Stimulated activated naive B cell treated with anti-CD40 and anti-IgM and Interleukin-4, amounts not matched to agents 10 μg/mL and 1 μg/mL and 100 μg/mL, for 72 hours (primary cell): ENCODE measurements at regions not wholly inside any gene's neighbourhood (a gene's known extent, or its start where the extent isn't known, plus 50 kb on each side); places are given as distances from the start of the nearest gene placed in this dataset.

Source experiments
- ATAC-seq, 2 donors: fragments of 150-1000 bp; cut with Tn5 transposase; replicated peaks; 2 replicates each; pipeline ENCODE4 v1.10.0; 2021; ENCODE audit warnings: moderate library complexity in 1 of 2
- DNase-seq: peaks from one replicate; pipeline ENCODE4 v3.0.0; 2021
- H3K27ac Mint-ChIP-seq: one replicate; pipeline ENCODE4 v1.8.0; 2022; ENCODE audit warnings: mild to moderate bottlenecking, mixed read lengths
- H3K27me3 Mint-ChIP-seq, 2 donors: one replicate each; pipeline ENCODE4 v1.8.0; 2022; ENCODE audit warnings: mixed read lengths in 2 of 2
- H3K36me3 Mint-ChIP-seq, 2 donors: one replicate each; pipeline ENCODE4 v1.8.0; 2022; ENCODE audit warnings: mixed read lengths in 2 of 2, mild to moderate bottlenecking in 1 of 2
- H3K4me1 Mint-ChIP-seq, 2 donors: one replicate each; pipeline ENCODE4 v1.8.0; 2022; ENCODE audit warnings: mixed read lengths in 2 of 2, mild to moderate bottlenecking in 1 of 2
- H3K4me3 Mint-ChIP-seq, 2 donors: one replicate each; pipeline ENCODE4 v1.8.0; 2022; ENCODE audit warnings: mild to moderate bottlenecking in 2 of 2, mixed read lengths in 2 of 2, moderate library complexity in 1 of 2
- H3K9me3 Mint-ChIP-seq, 2 donors: one replicate each; pipeline ENCODE4 v1.8.0; 2022; ENCODE audit warnings: mixed read lengths in 2 of 2, mild to moderate bottlenecking in 1 of 2

DNA sequence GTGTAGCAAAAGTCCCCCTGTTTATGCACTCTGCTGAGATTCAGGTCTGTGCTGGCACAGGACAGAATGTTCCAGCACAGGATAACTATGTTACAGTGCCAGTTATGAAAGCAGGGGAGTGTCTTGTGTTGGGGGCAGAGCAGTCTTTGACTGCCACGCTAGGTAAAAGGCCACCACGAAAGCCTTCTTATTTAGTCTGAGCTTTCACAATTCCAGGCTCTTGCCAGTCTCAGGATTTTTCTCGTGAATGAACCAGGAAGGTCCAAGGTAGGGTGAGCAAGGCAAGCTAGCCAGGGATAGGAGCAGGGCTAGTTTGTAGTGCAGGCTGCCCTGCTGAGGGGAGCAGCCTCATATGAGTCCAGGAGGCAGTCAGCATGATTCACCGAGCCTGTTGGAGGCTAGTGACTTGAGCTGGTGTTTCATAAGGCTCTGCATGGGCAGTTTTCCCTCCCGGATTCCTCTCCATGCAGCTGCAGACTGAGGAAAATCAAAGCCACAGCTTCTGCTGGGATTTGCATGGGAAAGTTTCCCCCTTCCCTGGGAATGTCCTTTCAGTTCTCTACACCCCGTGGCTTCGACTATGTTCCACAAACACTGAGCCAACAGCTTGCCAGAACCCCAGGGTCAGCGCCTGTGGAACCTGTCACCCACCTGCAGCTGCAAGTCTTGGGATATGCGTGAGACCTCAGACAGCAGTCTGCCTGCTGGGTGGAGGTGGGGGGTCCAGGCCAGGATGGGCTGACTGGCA, 112.3 kb downstream of the JCAD start:
- DNase-seq (no peak), ATAC-seq (no peak)
- Mint-ChIP-seq H3K9me3 (peaks cover 0 to 3% of the 10 kb centered on the region in 2 donors), H3K27ac (no peak overlapping the region), H3K27me3 (peaks cover 0 to 9% of the 10 kb centered on the region in 2 donors), H3K36me3 (no peaks in the 10 kb centered on the region), H3K4me3 (no peak overlapping the region), H3K4me1 (no peaks in the 10 kb centered on the region)

DNA sequence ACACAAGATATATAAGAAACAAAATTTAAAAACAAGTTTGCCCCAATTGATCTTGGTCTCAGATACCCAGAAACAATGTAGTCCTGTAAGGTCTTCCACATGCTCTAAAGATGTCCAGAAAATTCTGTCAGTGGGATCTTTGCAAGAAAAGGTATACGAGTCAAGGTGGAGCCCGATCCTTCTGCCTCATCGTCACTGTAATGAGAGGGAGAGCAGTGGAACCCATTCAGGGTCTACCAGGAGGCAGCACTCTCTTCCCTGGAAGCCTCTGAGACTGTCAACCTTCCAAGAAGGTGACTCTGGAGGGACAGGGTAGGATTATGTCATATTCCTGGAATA, 112.8 kb downstream of the JCAD start:
- H3K9me3 Mint-ChIP-seq: peaks cover 0 to 3% of the 10 kb centered on the region in 2 donors
- H3K27ac Mint-ChIP-seq: no peak overlapping the region
- H3K36me3 Mint-ChIP-seq: no peaks in the 10 kb centered on the region
- no peak overlapping the region for H3K4me3 Mint-ChIP-seq
- peaks cover 0 to 9% of the 10 kb centered on the region in 2 donors for H3K27me3 Mint-ChIP-seq
- DNase-seq: no peak
- H3K4me1 Mint-ChIP-seq: no peaks in the 10 kb centered on the region
- ATAC-seq: no peak

DNA sequence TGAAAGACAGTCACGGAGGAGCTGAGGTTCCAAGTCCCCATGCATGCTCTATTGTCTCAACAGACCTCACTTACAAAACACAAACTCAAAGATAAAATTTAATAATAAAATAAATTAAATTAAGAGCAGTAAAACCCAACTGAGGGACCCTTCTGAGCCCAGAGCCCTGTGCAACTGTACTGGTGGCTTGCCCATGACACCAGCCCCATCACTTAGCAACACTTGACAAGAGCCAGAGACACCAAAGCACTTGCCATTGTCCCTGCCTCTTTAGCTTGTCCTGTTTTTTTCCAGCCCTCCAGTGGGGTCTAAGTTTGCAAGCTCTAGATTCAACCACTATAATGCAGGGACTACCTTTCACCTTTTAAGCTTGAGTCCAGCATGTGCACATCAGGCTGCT, 117.9 kb downstream of the JCAD start:
- Mint-ChIP-seq H3K4me1 (no peaks in the 10 kb centered on the region), H3K9me3 (peaks cover 0 to 3% of the 10 kb centered on the region in 2 donors), H3K36me3 (no peaks in the 10 kb centered on the region), H3K27ac (no peak overlapping the region), H3K27me3 (peaks cover 6 to 16% of the 10 kb centered on the region in 2 donors), H3K4me3 (no peak overlapping the region)
- ATAC-seq: no peak
- no peak for DNase-seq

DNA sequence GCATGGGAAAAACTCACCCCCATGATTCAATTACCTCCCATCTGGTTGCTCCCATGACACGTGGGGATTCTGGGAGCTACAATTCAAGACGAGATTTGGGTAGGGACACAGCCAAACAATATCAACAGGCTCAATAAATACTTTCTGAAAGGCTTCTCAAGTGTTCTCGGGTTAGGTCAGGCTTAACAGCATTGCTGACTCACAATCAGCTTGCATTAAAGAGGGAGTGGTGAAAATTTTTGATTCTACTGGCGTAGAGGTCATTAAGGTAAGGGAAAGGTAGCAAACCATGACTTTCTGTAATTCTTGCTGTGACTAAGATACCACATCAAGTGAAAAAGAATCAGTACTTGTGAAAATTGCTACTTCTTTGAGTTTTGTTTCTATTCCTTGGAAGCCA, 126.4 kb downstream of the JCAD start:
- Mint-ChIP-seq H3K4me3 (no peak overlapping the region), H3K27me3 (peaks cover 6% of the 10 kb centered on the region in 2 donors)
- no peak for ATAC-seq

DNA sequence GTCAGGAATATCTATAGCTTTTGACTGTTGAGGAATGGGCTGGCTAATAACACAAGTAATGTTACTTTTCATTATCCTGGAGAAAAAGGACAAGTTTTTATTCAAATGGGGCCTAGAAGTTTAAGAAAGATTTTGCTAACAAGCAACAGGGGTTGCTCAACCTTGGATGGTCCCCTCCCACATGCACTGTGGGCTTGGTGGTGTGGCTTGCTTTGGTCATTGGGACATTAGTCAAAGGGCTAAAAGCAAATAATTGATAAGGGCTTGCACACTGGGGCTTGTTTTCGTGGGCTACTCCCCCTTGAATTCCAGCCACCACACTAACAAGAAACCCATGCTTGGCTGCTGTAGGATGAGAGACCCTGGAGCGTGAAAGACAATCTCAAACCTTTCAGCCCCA, 127.6 kb downstream of the JCAD start:
- Mint-ChIP-seq H3K4me1 (no peaks in the 10 kb centered on the region), H3K36me3 (peaks cover 3% of the 10 kb centered on the region in 2 donors), H3K27ac (no peak overlapping the region), H3K4me3 (no peak overlapping the region), H3K9me3 (peaks cover 8 to 17% of the 10 kb centered on the region in 2 donors), H3K27me3 (no peaks in the 10 kb centered on the region)
- DNase-seq (no peak), ATAC-seq (no peak)

More for the DNA sequence above, 126.4 kb downstream of the JCAD start:
- Mint-ChIP-seq H3K4me1 (no peaks in the 10 kb centered on the region), H3K36me3 (no peaks in the 10 kb centered on the region), H3K9me3 (peaks cover 2 to 8% of the 10 kb centered on the region in 2 donors), H3K27ac (no peak overlapping the region)
- DNase-seq: no peak

DNA sequence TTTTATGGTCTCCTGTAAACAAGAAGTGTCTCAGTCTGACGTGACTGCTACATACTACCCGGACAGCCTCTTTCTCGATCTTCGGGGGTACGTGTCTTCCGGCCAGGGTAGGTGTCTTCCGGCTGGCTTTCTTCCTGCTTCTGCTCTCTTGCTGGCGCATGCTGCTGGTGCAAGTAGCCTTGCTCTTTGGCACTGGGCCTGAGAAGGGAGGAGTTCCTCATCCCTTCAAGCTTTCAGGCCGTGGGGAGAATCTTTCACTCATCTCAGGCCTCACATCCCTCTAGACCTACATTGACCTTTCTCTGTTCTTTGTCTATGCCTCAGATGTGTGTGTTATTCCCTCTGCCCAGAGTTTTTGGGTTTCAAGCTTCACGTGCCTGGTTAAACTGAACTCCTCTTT, 130.4 kb downstream of the JCAD start:
- H3K4me3 Mint-ChIP-seq: no peak overlapping the region
- H3K9me3 Mint-ChIP-seq: peaks cover 20 to 30% of the 10 kb centered on the region in 2 donors
- H3K27ac Mint-ChIP-seq: no peak overlapping the region
- peaks cover 2% of the 10 kb centered on the region in 2 donors for H3K4me1 Mint-ChIP-seq
- peaks cover 8 to 9% of the 10 kb centered on the region in 2 donors for H3K36me3 Mint-ChIP-seq
- ATAC-seq (no peak), DNase-seq (no peak)
- H3K27me3 Mint-ChIP-seq: no peaks in the 10 kb centered on the region

DNA sequence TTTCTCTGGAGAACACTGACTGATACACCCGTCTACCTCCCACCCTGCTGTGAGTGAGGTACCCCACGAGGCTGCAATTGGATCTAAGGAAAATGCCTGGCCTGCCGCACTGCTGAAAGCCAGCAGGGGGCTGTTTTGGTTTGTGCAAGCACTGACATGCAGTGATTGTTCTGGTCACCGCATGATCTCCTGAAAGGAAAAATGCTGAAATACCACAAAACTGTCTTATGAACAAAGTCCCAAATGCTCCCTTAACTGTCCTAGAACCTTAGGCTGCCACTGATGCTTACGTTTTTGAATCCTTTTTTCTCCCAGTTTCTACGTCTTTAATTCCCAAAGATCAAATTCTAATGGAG, 132.7 kb downstream of the JCAD start:
- peaks cover 8 to 9% of the 10 kb centered on the region in 2 donors for H3K36me3 Mint-ChIP-seq
- H3K27ac Mint-ChIP-seq: no peak overlapping the region
- no peaks in the 10 kb centered on the region for H3K27me3 Mint-ChIP-seq
- H3K4me3 Mint-ChIP-seq: no peak overlapping the region
- peaks cover 19 to 24% of the 10 kb centered on the region in 2 donors for H3K9me3 Mint-ChIP-seq
- DNase-seq (no peak), ATAC-seq (no peak)
- H3K4me1 Mint-ChIP-seq: peaks cover 6 to 19% of the 10 kb centered on the region in 2 donors

DNA sequence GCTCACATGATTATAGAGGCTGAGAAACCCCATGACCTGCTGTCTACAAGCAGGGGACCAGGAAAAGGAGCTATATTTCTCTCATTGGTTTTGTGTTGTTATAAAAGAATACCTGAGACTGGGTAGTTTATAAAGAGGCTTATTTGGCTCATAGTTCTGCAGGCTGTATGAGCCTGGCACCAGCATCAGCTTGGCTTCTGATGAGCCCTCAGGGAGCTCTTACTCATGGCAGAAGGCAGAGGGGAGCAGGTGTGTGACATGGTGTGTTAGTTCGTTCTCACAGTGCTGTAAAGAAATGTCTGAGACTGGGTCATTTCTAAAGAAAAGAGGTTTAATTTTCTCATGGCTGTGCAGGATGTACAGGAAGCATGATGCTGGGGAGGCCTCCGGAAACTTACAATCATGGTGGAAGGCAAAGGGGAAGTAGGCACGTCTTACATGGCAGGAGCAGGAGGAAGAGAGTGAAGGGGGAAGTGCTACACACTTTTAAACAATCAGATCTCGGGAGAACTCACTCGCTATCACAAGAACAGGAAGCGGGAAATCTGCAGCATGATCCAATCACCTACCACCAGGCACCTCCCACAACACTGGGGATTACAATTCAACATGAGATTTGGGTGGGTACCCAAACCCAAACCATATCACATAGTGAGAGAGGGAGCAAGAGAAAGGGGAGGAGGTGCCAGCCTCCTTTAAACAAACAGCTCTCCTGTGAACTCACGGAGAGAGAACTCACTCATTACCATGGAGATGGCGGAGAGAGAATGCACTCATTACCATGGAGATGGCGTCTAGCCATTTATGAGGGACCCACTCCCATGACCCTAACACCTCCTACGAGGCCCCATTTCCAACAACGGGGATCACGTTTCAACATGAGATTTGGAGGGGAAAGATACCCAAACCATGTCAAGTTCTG, 133.4 kb downstream of the JCAD start:
- Mint-ChIP-seq H3K9me3 (peaks cover 18 to 24% of the 10 kb centered on the region in 2 donors), H3K4me1 (peaks cover 6 to 19% of the 10 kb centered on the region in 2 donors), H3K36me3 (peaks cover 8 to 9% of the 10 kb centered on the region in 2 donors), H3K27me3 (no peaks in the 10 kb centered on the region), H3K4me3 (no peak overlapping the region), H3K27ac (no peak overlapping the region)
- no peak for ATAC-seq
- no peak for DNase-seq

DNA sequence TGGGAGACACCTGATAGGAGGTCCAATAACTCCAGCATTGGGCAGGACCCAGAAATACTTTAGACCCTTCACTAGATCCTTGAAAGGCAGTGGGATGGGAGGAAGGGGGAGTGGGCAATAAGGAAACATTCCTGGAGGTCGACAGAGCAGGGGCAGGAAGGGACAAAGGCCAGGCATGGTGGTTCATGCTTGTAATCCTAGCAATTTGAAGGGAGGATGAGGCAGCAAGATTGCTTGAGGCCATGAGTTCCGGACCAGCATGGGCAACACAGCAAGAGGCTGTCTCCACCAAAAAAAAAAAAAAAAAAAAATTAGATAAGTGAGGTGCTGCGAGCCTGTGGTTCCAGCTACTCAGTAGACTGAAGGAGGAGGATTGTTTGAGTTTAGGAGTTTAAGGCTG, 134.9 kb downstream of the JCAD start:
- ATAC-seq (no peak), DNase-seq (no peak)
- Mint-ChIP-seq H3K36me3 (peaks cover 8 to 9% of the 10 kb centered on the region in 2 donors), H3K27ac (no peak overlapping the region), H3K9me3 (peaks cover 18 to 24% of the 10 kb centered on the region in 2 donors), H3K4me1 (peaks cover 6 to 19% of the 10 kb centered on the region in 2 donors), H3K4me3 (no peak overlapping the region), H3K27me3 (peaks cover 9 to 11% of the 10 kb centered on the region in 2 donors)

DNA sequence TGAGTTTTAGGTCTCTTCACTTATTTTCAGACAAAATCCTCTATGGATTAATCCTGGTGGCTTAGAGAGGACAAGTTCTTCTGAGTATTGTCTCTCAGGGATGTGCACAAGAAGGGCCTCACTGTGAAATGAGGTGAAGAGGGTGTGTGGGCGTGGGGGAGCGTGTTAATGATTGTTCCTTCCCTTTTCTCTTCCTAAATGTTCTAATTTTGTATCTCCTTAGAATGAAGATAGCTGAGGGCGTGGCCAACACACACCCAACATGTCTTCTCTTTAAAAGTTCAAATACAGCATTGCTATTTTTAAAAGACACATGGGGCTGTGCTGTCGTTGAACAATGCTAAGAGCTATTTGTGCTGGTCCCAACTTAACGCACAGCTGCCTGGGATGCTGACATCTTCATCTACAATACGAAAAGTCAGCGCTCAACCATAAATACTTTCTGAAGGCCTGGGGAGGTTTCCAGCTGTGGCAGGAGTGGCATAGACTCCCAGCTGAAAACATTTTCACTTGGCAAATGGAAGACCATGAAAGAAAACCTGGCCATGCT, 135.9 kb downstream of the JCAD start:
- H3K4me1 Mint-ChIP-seq: peaks cover 6 to 19% of the 10 kb centered on the region in 2 donors
- no peak overlapping the region for H3K27ac Mint-ChIP-seq
- peaks cover 18 to 24% of the 10 kb centered on the region in 2 donors for H3K9me3 Mint-ChIP-seq
- DNase-seq (no peak), ATAC-seq (peak; percentile 21 to 43)
- H3K4me3 Mint-ChIP-seq: no peak overlapping the region
- peaks cover 16 to 20% of the 10 kb centered on the region in 2 donors for H3K27me3 Mint-ChIP-seq
- H3K36me3 Mint-ChIP-seq: peaks cover 8 to 9% of the 10 kb centered on the region in 2 donors

DNA sequence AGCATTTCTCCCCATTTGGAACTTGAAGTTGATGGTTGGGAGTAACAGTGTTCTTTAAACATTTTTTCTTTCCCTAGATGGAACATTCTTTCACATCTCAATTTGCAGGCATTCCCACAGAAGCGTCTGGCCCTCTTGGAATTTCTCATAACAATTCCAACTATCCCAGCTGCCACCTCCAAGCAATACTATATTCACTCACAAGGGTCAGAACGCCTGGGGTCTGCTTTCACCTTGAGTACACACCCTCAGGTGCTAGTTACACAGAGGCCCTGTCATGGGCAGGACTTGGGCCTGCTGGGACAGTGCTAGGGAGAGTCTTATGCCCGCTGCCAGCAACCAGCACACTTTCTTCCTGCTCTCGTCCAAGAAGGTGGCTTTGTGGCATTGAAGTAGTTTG, 136.5 kb downstream of the JCAD start:
- Mint-ChIP-seq H3K27ac (no peak overlapping the region), H3K27me3 (peaks cover 16 to 21% of the 10 kb centered on the region in 2 donors), H3K4me1 (peaks cover 6 to 19% of the 10 kb centered on the region in 2 donors), H3K9me3 (peaks cover 18 to 21% of the 10 kb centered on the region in 2 donors), H3K4me3 (no peak overlapping the region), H3K36me3 (peaks cover 8 to 9% of the 10 kb centered on the region in 2 donors)
- ATAC-seq (no peak), DNase-seq (no peak)

DNA sequence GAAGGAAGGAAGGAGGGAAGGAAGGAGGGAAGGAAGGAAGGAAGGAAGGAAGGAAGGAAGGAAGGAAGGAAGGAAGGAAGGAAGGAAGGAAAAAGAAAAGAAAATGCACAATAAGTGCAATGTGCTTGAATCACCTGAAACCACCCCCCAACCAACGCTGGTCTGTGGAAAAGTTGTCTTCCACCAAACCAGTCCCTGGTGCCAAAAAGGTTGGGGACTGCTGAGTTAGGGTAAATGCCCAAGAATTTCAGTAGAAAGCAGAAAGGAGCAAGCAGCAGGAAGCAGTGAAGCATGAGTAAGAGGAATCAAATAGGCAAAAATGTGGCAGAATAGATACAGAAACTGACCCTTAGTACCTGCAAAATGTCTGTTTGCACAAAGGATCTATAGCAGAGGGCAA, 137.2 kb downstream of the JCAD start:
- Mint-ChIP-seq H3K27ac (no peak overlapping the region), H3K4me3 (no peak overlapping the region), H3K36me3 (peaks cover 8% of the 10 kb centered on the region in 2 donors), H3K27me3 (peaks cover 16 to 21% of the 10 kb centered on the region in 2 donors), H3K9me3 (peaks cover 16% of the 10 kb centered on the region in 2 donors), H3K4me1 (peaks cover 6 to 19% of the 10 kb centered on the region in 2 donors)
- DNase-seq: no peak
- no peak for ATAC-seq

DNA sequence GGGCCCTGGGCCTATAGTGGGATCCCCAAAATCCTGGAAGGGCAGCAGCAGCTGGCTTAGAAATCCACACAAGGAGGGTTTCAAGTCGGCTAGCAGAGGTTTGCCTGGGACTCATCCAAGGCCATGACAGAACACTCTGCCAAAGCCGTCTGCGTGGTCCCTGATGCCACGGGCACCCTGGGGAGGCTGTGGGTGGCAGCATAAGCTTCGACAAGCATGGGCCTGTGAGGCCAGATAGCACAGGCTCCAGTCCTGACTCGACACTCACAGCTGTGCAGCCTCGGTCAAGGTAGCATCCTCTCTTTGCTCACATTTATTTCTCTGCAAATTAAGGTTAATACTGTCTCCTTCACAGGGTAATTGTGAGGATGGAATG, 138.3 kb downstream of the JCAD start:
- Mint-ChIP-seq H3K36me3 (peaks cover 3% of the 10 kb centered on the region in 2 donors), H3K9me3 (peaks cover 9% of the 10 kb centered on the region in 2 donors), H3K4me3 (no peak overlapping the region), H3K27me3 (peaks cover 16 to 21% of the 10 kb centered on the region in 2 donors), H3K4me1 (peaks cover 6 to 19% of the 10 kb centered on the region in 2 donors), H3K27ac (no peak overlapping the region)
- DNase-seq: no peak
- no peak for ATAC-seq

DNA sequence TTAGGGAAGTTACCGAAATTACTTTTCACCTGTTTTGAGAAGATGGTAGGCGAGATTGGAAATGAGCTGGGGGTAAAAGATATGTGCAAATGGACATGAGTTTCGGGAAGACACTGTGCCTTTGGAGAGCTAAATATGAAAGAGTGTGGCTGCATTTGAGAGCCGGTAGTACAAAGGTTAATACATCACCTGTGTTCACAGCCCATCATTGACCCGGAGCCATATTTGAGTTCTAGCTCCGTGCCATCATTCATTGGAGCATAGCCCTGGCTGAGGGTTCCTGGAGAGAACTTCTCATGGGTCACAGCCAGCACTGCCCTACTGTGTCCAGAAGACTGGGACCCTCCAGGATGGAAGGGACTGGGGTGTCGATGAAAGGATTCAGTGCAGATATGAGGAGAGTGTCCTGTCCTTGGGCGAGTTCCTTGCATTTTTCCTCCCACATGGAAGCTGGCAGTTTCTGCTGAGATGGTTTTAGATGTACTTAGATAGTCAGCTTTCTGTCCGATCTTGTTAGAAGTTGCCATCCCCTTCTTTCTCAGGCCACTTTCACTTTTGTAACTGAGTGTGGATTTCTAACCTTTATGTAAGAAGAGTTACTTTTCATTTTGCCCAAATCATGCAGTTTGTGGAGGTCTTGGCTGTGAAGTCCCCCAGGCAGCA, 138.8 kb downstream of the JCAD start:
- peaks cover 5% of the 10 kb centered on the region in 2 donors for H3K9me3 Mint-ChIP-seq
- H3K36me3 Mint-ChIP-seq: no peaks in the 10 kb centered on the region
- no peak overlapping the region for H3K27ac Mint-ChIP-seq
- peaks cover 4 to 19% of the 10 kb centered on the region in 2 donors for H3K4me1 Mint-ChIP-seq
- no peak for DNase-seq
- peaks cover 16 to 21% of the 10 kb centered on the region in 2 donors for H3K27me3 Mint-ChIP-seq
- H3K4me3 Mint-ChIP-seq: no peak overlapping the region
- no peak for ATAC-seq
